PC-9 (cell line): ENCODE measurements at regions not wholly inside any gene's neighbourhood (a gene's known extent, or its start where the extent isn't known, plus 50 kb on each side); places are given as distances from the start of the nearest gene placed in this dataset.

Experiments used
- BruUV-seq: library from RNA; stranded (reverse); fragments of 400-500 nt; replicated peaks from 2 replicates; lab custom pipeline; 2021; lab: Mats Ljungman, UMichigan
- CTCF ChIA-PET: fragments of 300-600 bp; sonication (Branson Sonifier 250); formaldehyde crosslinking; loops from one replicate; lab custom pipeline; 2022; ENCODE audit warnings: antibody characterized with exemption; lab: Charles Lee
- POLR2A ChIA-PET: fragments of 300-600 bp; sonication (Branson Sonifier 250); formaldehyde crosslinking; loops from one replicate; lab custom pipeline; 2022; ENCODE audit warnings: antibody characterized with exemption; ENCODE audit not compliant: unreplicated experiment; lab: Charles Lee
- DNase-seq, 2 experiments: peaks; one replicate each; pipeline versions ENCODE4 v3.0.0 to v3.0.0-alpha.2; 2015 to 2022; ENCODE audit warnings: mixed read lengths in 1 of 2
- H2AFZ ChIP-seq: fragments of 200-600 bp; sonication (generic); 2 replicates; pipeline ENCODE4 v1.8.1; 2017; ENCODE audit warnings: antibody characterized with exemption
- H3F3A ChIP-seq: fragments of 200-600 bp; sonication (generic); 2 replicates; pipeline ENCODE4 v1.8.1; 2017; ENCODE audit warnings: antibody characterized with exemption, mild to moderate bottlenecking, low read depth; ENCODE audit not compliant: insufficient read depth
- H3K27ac ChIP-seq: fragments of 200-600 bp; sonication (generic); 2 replicates; pipeline ENCODE4 v1.6.1; 2016; ENCODE audit warnings: mixed run types
- H3K27me3 ChIP-seq: fragments of 200-600 bp; sonication (generic); 2 replicates; pipeline ENCODE4 v1.6.1; 2016; ENCODE audit warnings: low read depth, mixed run types; ENCODE audit not compliant: insufficient read depth
- H3K36me3 ChIP-seq: fragments of 200-600 bp; sonication (generic); 2 replicates; pipeline ENCODE4 v1.6.1; 2016; ENCODE audit warnings: low read depth, mixed run types
- H3K4me1 ChIP-seq: fragments of 200-600 bp; sonication (generic); replicated peaks from 2 replicates; pipeline ENCODE4 v1.6.1; 2016; ENCODE audit warnings: mixed run types; ENCODE audit not compliant: insufficient read depth
- H3K4me2 ChIP-seq: fragments of 200-600 bp; sonication (generic); 2 replicates; pipeline ENCODE4 v1.6.1; 2017; ENCODE audit warnings: mixed run types
- H3K4me3 ChIP-seq: fragments of 200-600 bp; sonication (generic); 2 replicates; pipeline ENCODE4 v1.6.1; 2016; ENCODE audit warnings: mixed run types
- H3K79me2 ChIP-seq: fragments of 200-600 bp; sonication (generic); 2 replicates; pipeline ENCODE4 v1.6.1; 2017; ENCODE audit warnings: low read depth, mixed run types
- H3K9me2 ChIP-seq: fragments of 200-600 bp; sonication (generic); 2 replicates; pipeline ENCODE4 v1.8.1; 2017; ENCODE audit warnings: mild to moderate bottlenecking; ENCODE audit not compliant: insufficient read depth
- H3K9me3 ChIP-seq: fragments of 200-600 bp; sonication (generic); 2 replicates; pipeline ENCODE4 v1.8.1; 2016; ENCODE audit warnings: low read depth; ENCODE audit not compliant: insufficient read depth
- H4K20me1 ChIP-seq: fragments of 200-600 bp; sonication (generic); 2 replicates; pipeline ENCODE4 v1.8.1; 2017; ENCODE audit not compliant: insufficient read depth
- CTCF ChIP-seq: fragments of 200-600 bp; sonication (generic); conservative IDR thresholded peaks from 2 replicates; pipeline ENCODE4 v1.6.1; 2017; ENCODE audit warnings: mixed run types, antibody characterized with exemption, mild to moderate bottlenecking, moderate library complexity
- EZH2 ChIP-seq: fragments of 200-600 bp; sonication (generic); IDR thresholded peaks from 2 replicates; pipeline ENCODE4 v1.8.0; 2017; ENCODE audit warnings: antibody characterized with exemption, low read depth
- intact Hi-C: fragments of 100-400 bp; cut with micrococcal nuclease; formaldehyde crosslinking; loops from one replicate; pipeline ENCODE4 v1.10.0; 2022; ENCODE audit not compliant: unreplicated experiment

- ChIA-PET CTCF (no interaction called here), POLR2A (no interaction called here)
- Histone ChIP-seq H3K9me3 (peaks cover 27% of the 10 kb centered on the region), H4K20me1 (no peaks in the 10 kb centered on the region), H3K27me3 (no peaks in the 10 kb centered on the region), H3K36me3 (no peaks in the 10 kb centered on the region), H3K4me3 (no peak overlapping the region), H2AFZ (no peak overlapping the region), H3K4me1 (no peaks in the 10 kb centered on the region), H3K4me2 (no peak overlapping the region), H3F3A (no peaks in the 10 kb centered on the region), H3K27ac (no peak overlapping the region), H3K9me2 (no peaks in the 10 kb centered on the region), H3K79me2 (no peaks in the 10 kb centered on the region)
- TF ChIP-seq CTCF (no peak), EZH2 (no peak)
- DNase-seq, result no peak
- intact Hi-C loops, result no loop called here
- no TSS peak for BruUV-seq
These were observed 304.8 kb downstream of the POM121L12 start for GRCh38 chr7:53340220-53340619.

GRCh38 chr7:53350241-53350640 is 314.8 kb downstream of the POM121L12 start:
- H3K9me3 ChIP-seq, result no peaks in the 10 kb centered on the region
- peak in 1 of 2 experiments; percentile 45 for DNase-seq
- H3K4me1 ChIP-seq, result no peaks in the 10 kb centered on the region
- H3K4me3 ChIP-seq, result no peak overlapping the region
- intact Hi-C loops, result no loop called here
- no peaks in the 10 kb centered on the region for H3K27me3 ChIP-seq
- H3K27ac ChIP-seq, result no peak overlapping the region
- TF ChIP-seq EZH2, result no peak
- peak; percentile 97 for TF ChIP-seq CTCF
- BruUV-seq, result no TSS peak
- CTCF ChIA-PET, result no interaction called here
- no peaks in the 10 kb centered on the region for H3K36me3 ChIP-seq
- no peak overlapping the region for H3K4me2 ChIP-seq
- H3K9me2 ChIP-seq, result no peaks in the 10 kb centered on the region
- no peaks in the 10 kb centered on the region for H3F3A ChIP-seq
- no peaks in the 10 kb centered on the region for H3K79me2 ChIP-seq
- POLR2A ChIA-PET, result no interaction called here
- H4K20me1 ChIP-seq, result no peaks in the 10 kb centered on the region
- H2AFZ ChIP-seq, result no peak overlapping the region

GRCh38 chr7:53351681-53352080 is 316.2 kb downstream of the POM121L12 start:
- H2AFZ ChIP-seq, result no peak overlapping the region
- intact Hi-C loops, result no loop called here
- H3K27ac ChIP-seq, result no peak overlapping the region
- CTCF ChIA-PET, result no interaction called here
- BruUV-seq, result no TSS peak
- no peak overlapping the region for H3K4me3 ChIP-seq
- no peaks in the 10 kb centered on the region for H4K20me1 ChIP-seq
- no peaks in the 10 kb centered on the region for H3K36me3 ChIP-seq
- DNase-seq, result peak in 1 of 2 experiments; percentile 46
- H3K4me1 ChIP-seq, result no peaks in the 10 kb centered on the region
- H3K9me2 ChIP-seq, result no peaks in the 10 kb centered on the region
- H3F3A ChIP-seq, result no peaks in the 10 kb centered on the region
- H3K4me2 ChIP-seq, result no peak overlapping the region
- H3K27me3 ChIP-seq, result no peaks in the 10 kb centered on the region
- no peak for TF ChIP-seq EZH2
- TF ChIP-seq CTCF, result no peak
- H3K79me2 ChIP-seq, result no peaks in the 10 kb centered on the region
- POLR2A ChIA-PET, result no interaction called here
- no peaks in the 10 kb centered on the region for H3K9me3 ChIP-seq
